ENCODE measurements at regions not wholly inside any gene's neighbourhood (a gene's known extent, or its start where the extent isn't known, plus 50 kb on each side); places are given as distances from the start of the nearest gene placed in this dataset.

DNA sequence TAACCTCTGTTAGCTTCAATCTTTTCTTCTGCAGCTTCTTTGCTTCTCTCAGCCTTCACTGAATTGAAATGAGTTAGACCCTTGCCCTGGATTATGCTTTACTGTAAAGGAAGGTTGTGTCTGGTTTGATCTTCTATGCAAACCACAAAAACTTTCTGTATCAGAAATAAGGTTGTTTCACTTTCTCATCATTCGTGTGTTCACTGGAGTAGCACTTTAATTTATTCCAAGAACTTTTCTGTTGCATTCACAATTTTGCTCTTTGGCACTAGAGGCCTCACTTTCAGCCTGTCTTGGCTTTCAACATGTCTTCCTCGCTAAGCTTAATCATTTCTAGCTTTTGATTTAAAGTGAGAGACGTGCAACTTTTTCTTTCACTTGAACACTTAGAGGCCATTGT lies 365.3 kb downstream of the TDRD15 start:
- BruUV-seq (replicated peaks), result no TSS peak
- no peaks in the 10 kb centered on the region for H3K27me3 ChIP-seq (replicated peaks; ENCODE audit: control insufficient read depth, insufficient read depth, low read length)
- no peaks in the 10 kb centered on the region for H3K27me3 Mint-ChIP-seq (ENCODE audit: insufficient read depth, unreplicated experiment)
- no peak overlapping the region for H3K4me3 ChIP-seq (ENCODE audit: low read depth, low read length)
- H3K27ac Mint-ChIP-seq (ENCODE audit: unreplicated experiment), result no peak overlapping the region
- POLR2A ChIA-PET, result no interaction called here
- no peak for DNase-seq
- H3K36me3 ChIP-seq (ENCODE audit: control insufficient read depth, insufficient read depth, low read length), result no peaks in the 10 kb centered on the region
- CTCF ChIA-PET, result no interaction called here
- H3K9me3 Mint-ChIP-seq (ENCODE audit: unreplicated experiment), result no peaks in the 10 kb centered on the region
- no peaks in the 10 kb centered on the region for H3K4me1 Mint-ChIP-seq (ENCODE audit: low read depth, unreplicated experiment)
- no peak overlapping the region for H3K4me3 Mint-ChIP-seq (ENCODE audit: unreplicated experiment)
- H3K36me3 Mint-ChIP-seq (ENCODE audit: insufficient read depth, unreplicated experiment), result no peaks in the 10 kb centered on the region
- TF ChIP-seq, protein P1, sequence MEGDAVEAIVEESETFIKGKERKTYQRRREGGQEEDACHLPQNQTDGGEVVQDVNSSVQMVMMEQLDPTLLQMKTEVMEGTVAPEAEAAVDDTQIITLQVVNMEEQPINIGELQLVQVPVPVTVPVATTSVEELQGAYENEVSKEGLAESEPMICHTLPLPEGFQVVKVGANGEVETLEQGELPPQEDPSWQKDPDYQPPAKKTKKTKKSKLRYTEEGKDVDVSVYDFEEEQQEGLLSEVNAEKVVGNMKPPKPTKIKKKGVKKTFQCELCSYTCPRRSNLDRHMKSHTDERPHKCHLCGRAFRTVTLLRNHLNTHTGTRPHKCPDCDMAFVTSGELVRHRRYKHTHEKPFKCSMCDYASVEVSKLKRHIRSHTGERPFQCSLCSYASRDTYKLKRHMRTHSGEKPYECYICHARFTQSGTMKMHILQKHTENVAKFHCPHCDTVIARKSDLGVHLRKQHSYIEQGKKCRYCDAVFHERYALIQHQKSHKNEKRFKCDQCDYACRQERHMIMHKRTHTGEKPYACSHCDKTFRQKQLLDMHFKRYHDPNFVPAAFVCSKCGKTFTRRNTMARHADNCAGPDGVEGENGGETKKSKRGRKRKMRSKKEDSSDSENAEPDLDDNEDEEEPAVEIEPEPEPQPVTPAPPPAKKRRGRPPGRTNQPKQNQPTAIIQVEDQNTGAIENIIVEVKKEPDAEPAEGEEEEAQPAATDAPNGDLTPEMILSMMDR (IDR thresholded peaks at IDR 0.05; ENCODE audit: insufficient read depth in 1 of 2, low read depth in 1 of 2, low read length in 1 of 2, severe bottlenecking in 1 of 2, unreplicated experiment in 1 of 2), result no peak
- intact Hi-C loops (cut with micrococcal nuclease; ENCODE audit: unreplicated experiment), result no loop called here
- H3K4me1 ChIP-seq, result no peaks in the 10 kb centered on the region
- no peaks in the 10 kb centered on the region for H3K9me3 ChIP-seq

DNA sequence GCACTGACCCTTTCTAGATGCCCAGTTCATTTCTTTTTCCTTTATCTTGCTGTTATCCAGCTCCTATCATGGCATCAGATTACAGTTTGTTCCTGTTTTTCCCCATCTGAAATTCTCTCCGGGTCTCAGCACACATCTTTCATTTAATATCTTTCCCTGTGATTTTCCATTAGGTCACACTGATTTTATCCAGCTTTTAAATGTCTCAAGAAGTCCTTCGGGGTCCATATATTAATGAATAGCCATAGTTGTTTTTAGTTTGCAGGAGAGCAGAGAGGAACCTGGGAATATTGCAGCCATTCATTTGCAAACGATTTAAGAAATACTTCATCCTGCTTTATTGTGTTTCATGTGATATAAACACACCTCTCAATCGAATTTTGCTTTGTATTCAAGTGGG lies 374.2 kb downstream of the TDRD15 start:
- no peaks in the 10 kb centered on the region for H3K9me3 ChIP-seq
- CTCF ChIA-PET, result no interaction called here
- no peak for DNase-seq
- no peak overlapping the region for H3K4me3 Mint-ChIP-seq (ENCODE audit: unreplicated experiment)
- peaks cover 6% of the 10 kb centered on the region for H3K4me1 Mint-ChIP-seq (ENCODE audit: low read depth, unreplicated experiment)
- H3K27me3 Mint-ChIP-seq (ENCODE audit: insufficient read depth, unreplicated experiment), result peaks cover 2% of the 10 kb centered on the region
- no peaks in the 10 kb centered on the region for H3K9me3 Mint-ChIP-seq (ENCODE audit: unreplicated experiment)
- H3K36me3 ChIP-seq (ENCODE audit: control insufficient read depth, insufficient read depth, low read length), result no peaks in the 10 kb centered on the region
- H3K4me1 ChIP-seq, result no peaks in the 10 kb centered on the region
- intact Hi-C loops (cut with micrococcal nuclease; ENCODE audit: unreplicated experiment), result no loop called here
- no peaks in the 10 kb centered on the region for H3K27me3 ChIP-seq (replicated peaks; ENCODE audit: control insufficient read depth, insufficient read depth, low read length)
- H3K27ac Mint-ChIP-seq (ENCODE audit: unreplicated experiment), result no peak overlapping the region
- no peaks in the 10 kb centered on the region for H3K36me3 Mint-ChIP-seq (ENCODE audit: insufficient read depth, unreplicated experiment)
- POLR2A ChIA-PET, result no interaction called here
- no peak overlapping the region for H3K4me3 ChIP-seq (ENCODE audit: low read depth, low read length)
- TF ChIP-seq, protein P1 (IDR thresholded peaks at IDR 0.05; ENCODE audit: insufficient read depth in 1 of 2, low read depth in 1 of 2, low read length in 1 of 2, severe bottlenecking in 1 of 2, unreplicated experiment in 1 of 2), result no peak
- no TSS peak for BruUV-seq (replicated peaks)

DNA sequence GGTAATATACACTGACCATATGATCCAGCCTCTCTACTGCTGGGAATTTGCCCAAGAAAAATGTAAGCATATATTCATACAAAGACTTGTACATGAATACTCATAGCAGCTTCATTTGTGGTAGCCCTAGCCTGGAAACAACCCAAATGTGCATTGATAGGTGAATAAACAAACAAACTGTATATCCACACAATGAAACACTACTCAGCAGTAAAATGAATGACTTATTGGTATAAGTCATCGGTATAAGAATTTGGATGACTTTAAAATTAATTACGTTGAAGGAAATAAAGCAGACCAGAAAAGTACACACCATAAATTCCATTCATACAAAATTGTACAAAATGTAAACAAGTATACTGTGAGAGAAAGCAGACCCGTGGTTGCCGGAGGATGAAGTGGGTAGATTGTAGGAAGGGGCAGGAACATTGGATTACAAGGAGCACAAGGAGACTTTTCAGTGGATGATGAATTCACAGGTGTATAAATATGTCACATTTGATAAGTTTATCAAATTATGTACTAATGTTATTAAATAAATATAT lies 376.7 kb downstream of the TDRD15 start:
- Histone ChIP-seq H3K9me3 (no peaks in the 10 kb centered on the region), H3K4me1 (no peaks in the 10 kb centered on the region), H3K4me3 (ENCODE audit: low read depth, low read length) (no peak overlapping the region), H3K36me3 (ENCODE audit: control insufficient read depth, insufficient read depth, low read length) (no peaks in the 10 kb centered on the region), H3K27me3 (replicated peaks; ENCODE audit: control insufficient read depth, insufficient read depth, low read length) (no peaks in the 10 kb centered on the region)
- intact Hi-C loops (cut with micrococcal nuclease; ENCODE audit: unreplicated experiment), result no loop called here
- peaks cover 6% of the 10 kb centered on the region for H3K4me1 Mint-ChIP-seq (ENCODE audit: low read depth, unreplicated experiment)
- H3K9me3 Mint-ChIP-seq (ENCODE audit: unreplicated experiment), result no peaks in the 10 kb centered on the region
- POLR2A ChIA-PET, result no interaction called here
- no peaks in the 10 kb centered on the region for H3K36me3 Mint-ChIP-seq (ENCODE audit: insufficient read depth, unreplicated experiment)
- DNase-seq, result no peak
- no peak overlapping the region for H3K4me3 Mint-ChIP-seq (ENCODE audit: unreplicated experiment)
- H3K27ac Mint-ChIP-seq (ENCODE audit: unreplicated experiment), result no peak overlapping the region
- TF ChIP-seq, protein P1 (IDR thresholded peaks at IDR 0.05; ENCODE audit: insufficient read depth in 1 of 2, low read depth in 1 of 2, low read length in 1 of 2, severe bottlenecking in 1 of 2, unreplicated experiment in 1 of 2), result no peak
- H3K27me3 Mint-ChIP-seq (ENCODE audit: insufficient read depth, unreplicated experiment), result peaks cover 1% of the 10 kb centered on the region
- BruUV-seq (replicated peaks), result no TSS peak
- CTCF ChIA-PET, result no interaction called here

Measured in Caco-2 (cell line).